ENCODE measurements at regions not wholly inside any gene's neighbourhood (a gene's known extent, or its start where the extent isn't known, plus 50 kb on each side); places are given as distances from the start of the nearest gene placed in this dataset.
"Not testable (repeated sequence)": the region's sequence is repeated elsewhere in the genome, so short reads cannot be mapped to it uniquely, and the experiment has no call there.

- TF ChIP-seq CTCF (IDR thresholded peaks at IDR 0.05; ENCODE audit: low read depth, low read length, missing control alignments), result no peak
- in situ Hi-C loops (cut with HindIII; ENCODE audit: low pct_ligation_motif_present, low sequenced_read_pairs), result no loop called here
- Histone ChIP-seq H3K4me3 (ENCODE audit: low read depth, low read length) (no peak overlapping the region), H3K27me3 (replicated peaks) (no peaks in the 10 kb centered on the region), H3K27ac (no peak overlapping the region), H3K36me3 (replicated peaks) (no peaks in the 10 kb centered on the region)
- DNase-seq, result no peak
These were observed 435.9 kb downstream of the CD83 start for GRCh38 chr6:14553515-14553914.

GRCh38 chr6:14555804-14556203 lies 438.2 kb downstream of the CD83 start:
- no peak for TF ChIP-seq CTCF (IDR thresholded peaks at IDR 0.05; ENCODE audit: low read depth, low read length, missing control alignments)
- Histone ChIP-seq H3K27me3 (replicated peaks) (no peaks in the 10 kb centered on the region), H3K4me3 (ENCODE audit: low read depth, low read length) (no peak overlapping the region), H3K27ac (no peak overlapping the region), H3K36me3 (replicated peaks) (no peaks in the 10 kb centered on the region)
- no peak for DNase-seq
- in situ Hi-C loops (cut with HindIII; ENCODE audit: low pct_ligation_motif_present, low sequenced_read_pairs), result no loop called here

- H3K27me3 ChIP-seq (replicated peaks), result no peaks in the 10 kb centered on the region
- H3K27ac ChIP-seq, result no peak overlapping the region
- H3K36me3 ChIP-seq (replicated peaks), result no peaks in the 10 kb centered on the region
- H3K4me3 ChIP-seq (ENCODE audit: low read depth, low read length), result no peak overlapping the region
- in situ Hi-C loops (cut with HindIII; ENCODE audit: low pct_ligation_motif_present, low sequenced_read_pairs), result no loop called here
- TF ChIP-seq CTCF (IDR thresholded peaks at IDR 0.05; ENCODE audit: low read depth, low read length, missing control alignments), result no peak
- no peak for DNase-seq
These were observed 442.4 kb downstream of the CD83 start for GRCh38 chr6:14559746-14560536.

DNA sequence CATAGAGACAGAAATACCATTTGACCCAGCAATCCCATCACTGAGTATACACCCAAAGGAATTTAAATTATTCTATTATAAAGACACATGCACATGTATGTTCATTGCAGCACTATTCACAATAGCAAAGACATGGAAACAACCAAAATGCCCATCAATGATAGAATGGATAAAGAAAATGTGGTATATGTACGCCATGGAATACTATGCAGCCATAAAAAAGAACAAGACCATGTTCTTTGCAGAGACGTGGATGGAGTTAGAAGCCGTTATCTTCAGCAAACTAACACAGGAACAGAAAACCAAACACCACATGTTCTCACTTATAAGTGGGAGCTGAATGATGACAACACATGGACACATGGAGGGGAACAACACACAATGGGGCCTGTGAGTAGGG lies 444.0 kb downstream of the CD83 start:
- DNase-seq; H3K27me3 ChIP-seq (replicated peaks); in situ Hi-C loops (cut with HindIII; ENCODE audit: low pct_ligation_motif_present, low sequenced_read_pairs); H3K27ac ChIP-seq; H3K36me3 ChIP-seq (replicated peaks); H3K4me3 ChIP-seq (ENCODE audit: low read depth, low read length): not testable (repeated sequence)

GRCh38 chr6:14567842-14568241 lies 450.3 kb downstream of the CD83 start:
- no peaks in the 10 kb centered on the region for H3K36me3 ChIP-seq (replicated peaks)
- H3K27me3 ChIP-seq (replicated peaks), result no peaks in the 10 kb centered on the region
- TF ChIP-seq CTCF (IDR thresholded peaks at IDR 0.05; ENCODE audit: low read depth, low read length, missing control alignments), result no peak
- no peak overlapping the region for H3K4me3 ChIP-seq (ENCODE audit: low read depth, low read length)
- no peak for DNase-seq
- no peak overlapping the region for H3K27ac ChIP-seq
- in situ Hi-C loops (cut with HindIII; ENCODE audit: low pct_ligation_motif_present, low sequenced_read_pairs), result no loop called here

DNA sequence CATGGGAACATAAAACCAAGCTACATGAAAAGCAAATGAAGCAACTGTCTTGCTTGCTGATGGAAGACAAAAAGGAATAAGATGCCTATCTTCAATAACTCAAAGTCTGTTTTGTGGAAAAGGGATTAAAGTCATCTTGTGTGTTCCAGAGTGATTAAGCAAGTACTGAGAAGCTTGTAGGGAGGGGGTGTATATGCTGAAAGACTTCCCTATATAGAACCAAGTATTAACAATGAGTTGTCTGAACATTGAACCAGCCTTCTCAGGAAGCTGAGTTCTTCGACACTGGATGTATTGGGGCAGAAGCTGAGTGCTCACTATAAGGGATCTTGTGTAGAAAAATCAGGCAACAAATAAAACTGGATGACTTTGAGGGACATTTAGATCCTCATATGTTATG lies 451.8 kb downstream of the CD83 start:
- in situ Hi-C loops (cut with HindIII; ENCODE audit: low pct_ligation_motif_present, low sequenced_read_pairs), result no loop called here
- H3K36me3 ChIP-seq (replicated peaks), result no peaks in the 10 kb centered on the region
- DNase-seq, result no peak
- no peak for TF ChIP-seq CTCF (IDR thresholded peaks at IDR 0.05; ENCODE audit: low read depth, low read length, missing control alignments)
- H3K27ac ChIP-seq, result no peak overlapping the region
- H3K27me3 ChIP-seq (replicated peaks), result no peaks in the 10 kb centered on the region
- no peak overlapping the region for H3K4me3 ChIP-seq (ENCODE audit: low read depth, low read length)

- H3K36me3 ChIP-seq (replicated peaks); H3K4me3 ChIP-seq (ENCODE audit: low read depth, low read length); H3K27me3 ChIP-seq (replicated peaks); H3K27ac ChIP-seq; in situ Hi-C loops (cut with HindIII; ENCODE audit: low pct_ligation_motif_present, low sequenced_read_pairs); DNase-seq: not testable (repeated sequence)
These were observed 452.3 kb downstream of the CD83 start for GRCh38 chr6:14569874-14570273.
